COLO668 (cell line): ENCODE measurements at regions not wholly inside any gene's neighbourhood (a gene's known extent, or its start where the extent isn't known, plus 50 kb on each side); places are given as distances from the start of the nearest gene placed in this dataset.
A peak's percentile ranks its signal among the peaks of the same experiment; 100 is the strongest.
"Not testable (repeated sequence)": the region's sequence is repeated elsewhere in the genome, so short reads cannot be mapped to it uniquely, and the experiment has no call there.

Experiments used
- DNase-seq: peaks from one replicate; lab custom pipeline; 2025; ENCODE audit not compliant: unreplicated experiment; lab: John Stamatoyannopoulos, UW

DNA sequence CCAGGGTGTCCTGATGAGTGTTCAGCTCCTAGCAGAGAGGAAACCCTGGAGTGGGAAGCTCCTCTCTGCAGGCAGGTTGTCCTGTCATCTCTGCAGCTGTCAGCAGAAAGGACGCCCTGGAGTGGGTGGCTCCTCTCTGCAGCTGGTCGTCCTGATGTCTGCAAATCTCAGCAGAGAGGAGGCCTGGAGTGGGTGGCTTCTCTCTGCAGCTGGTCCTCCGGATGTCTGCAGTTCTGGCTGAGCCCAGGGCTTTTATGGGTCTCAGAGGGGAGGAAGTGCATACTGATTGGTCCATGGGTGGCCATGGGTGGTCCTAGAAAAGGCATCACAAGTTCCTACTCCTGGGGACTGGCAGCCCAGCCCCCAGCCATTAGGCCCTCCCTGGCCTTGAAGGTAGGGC, 102.6 kb upstream of the BNIP2 start:
- DNase-seq: no peak

DNA sequence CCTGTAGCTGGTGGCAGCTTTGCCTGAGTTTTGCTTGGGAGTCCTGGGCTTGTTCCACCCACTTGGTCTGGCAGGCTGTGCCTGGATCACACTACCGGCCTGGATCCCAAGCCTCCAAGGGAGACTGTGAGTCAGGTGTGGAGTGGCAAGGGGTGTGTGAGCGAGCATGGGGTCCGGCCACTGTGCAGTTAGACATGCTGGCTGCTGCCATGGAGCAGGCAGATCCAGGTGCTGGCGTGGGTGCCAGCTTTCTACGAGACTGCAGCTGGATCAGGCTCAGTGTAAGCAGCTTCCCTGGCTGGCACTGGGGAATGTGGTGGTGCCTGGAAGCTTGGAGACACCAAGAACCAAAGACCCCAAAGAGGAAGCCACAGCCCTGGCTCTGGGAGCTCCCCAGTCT, 102.0 kb upstream of the BNIP2 start:
- DNase-seq: no peak

DNA sequence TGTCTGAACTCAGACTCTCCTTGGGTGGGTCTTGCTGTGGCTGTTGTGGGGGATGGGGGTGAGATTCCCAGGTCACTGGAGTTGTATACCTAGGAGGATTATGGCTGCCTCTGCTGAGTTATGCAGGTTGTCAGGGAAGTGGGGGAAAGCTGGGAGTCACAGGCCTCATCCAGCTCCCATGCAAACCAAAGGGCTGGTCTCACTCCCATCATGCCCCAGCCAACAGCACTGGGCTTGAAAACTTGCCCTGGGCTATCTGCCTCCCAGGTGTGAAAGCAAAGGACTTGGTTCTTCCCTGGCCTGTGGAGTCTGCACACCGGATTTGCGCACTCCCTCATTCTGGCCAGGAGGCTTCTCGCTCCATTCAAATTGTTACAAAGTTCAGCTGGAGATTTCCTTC, 97.3 kb upstream of the BNIP2 start:
- not testable (repeated sequence) for DNase-seq

DNA sequence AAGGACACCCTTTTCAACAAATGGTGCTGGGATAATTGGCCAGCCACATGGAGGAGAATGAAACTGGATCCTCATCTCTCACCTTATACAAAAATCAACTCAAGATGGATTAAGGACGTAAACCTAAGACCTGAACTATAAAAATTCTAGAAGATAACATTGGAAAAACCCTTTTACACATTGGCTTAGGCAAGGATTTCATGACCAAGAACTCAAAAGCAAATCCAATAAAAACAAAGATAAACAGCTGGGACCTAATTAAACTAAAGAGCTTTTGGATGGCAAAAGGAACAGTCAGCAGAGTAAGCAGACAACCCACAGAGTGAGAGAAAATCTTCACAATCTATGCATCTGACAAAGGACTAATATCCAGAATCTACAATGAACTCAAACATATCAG, 96.9 kb upstream of the BNIP2 start:
- not testable (repeated sequence) for DNase-seq

DNA sequence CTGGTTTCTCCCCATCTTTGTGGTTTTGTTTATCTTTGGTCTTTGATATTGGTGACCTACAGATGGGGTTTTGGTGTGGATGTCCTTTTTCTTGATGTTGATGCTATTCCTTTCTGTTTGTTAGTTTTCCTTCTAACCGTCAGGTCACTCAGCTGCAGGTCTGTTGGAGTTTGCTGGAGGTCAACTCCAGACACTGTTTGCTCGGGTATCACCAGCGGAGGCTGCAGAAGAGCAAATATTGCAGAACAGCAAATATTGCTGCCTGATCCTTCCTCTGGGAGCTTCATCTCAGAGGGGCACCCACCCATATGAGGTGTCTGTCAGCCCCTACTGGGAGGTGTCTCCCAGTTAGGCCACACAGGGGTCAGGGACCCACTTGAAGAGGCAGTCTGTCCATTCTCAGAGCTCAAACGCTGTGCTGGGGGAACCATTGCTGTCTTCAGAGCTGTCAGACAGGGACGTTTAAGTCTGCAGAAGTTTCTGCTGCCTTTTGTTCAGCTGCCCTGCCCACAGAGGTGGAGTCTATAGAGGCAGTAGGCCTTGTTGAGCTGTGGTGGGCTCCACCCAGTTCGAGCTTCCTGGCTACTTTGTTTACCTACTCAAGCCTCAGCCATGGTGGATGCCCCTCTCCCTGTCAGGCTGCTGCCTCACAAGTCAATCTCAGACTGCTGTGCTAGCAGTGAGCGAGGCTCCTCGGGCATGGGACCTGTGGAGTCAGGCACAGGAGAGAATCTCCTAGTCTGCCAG, 94.8 kb upstream of the BNIP2 start:
- DNase-seq: not testable (repeated sequence)

DNA sequence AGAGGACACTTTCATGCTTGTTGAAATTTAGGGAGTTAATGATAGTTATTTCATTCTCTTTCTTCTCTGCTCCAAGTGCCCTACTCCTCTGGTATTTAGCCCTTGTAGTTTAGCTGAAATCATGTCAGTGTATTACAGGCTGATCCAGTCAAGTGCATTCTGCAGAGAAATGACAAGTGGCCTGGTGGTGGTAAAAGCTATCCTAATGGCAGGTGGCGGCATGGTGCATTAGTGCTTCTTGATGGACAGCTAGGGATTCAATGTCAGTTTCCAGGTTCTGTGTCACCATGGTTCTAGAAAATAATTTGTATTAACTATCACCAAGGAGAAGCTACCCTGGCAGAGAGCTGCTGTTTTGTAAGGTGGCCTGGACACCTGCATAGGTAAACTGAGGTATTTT, 90.0 kb upstream of the BNIP2 start:
- no peak for DNase-seq

DNA sequence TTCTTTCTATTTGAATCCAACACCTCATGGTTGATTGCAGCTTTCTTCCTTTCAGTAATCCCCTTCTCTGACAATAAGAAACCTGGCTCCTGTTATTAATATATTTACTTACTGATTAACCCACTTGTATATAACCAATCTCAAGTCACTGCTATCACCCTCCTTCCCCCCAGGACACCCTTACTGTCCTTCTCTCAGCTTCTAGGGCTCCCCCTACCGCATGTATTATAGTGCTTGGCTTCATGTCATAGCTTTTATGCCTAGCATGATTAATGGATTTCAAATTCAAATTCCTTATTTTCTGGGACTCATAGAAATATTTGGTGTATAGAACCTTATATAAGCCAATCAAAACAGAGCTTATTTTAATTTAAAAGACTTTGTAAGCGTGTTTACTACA, 75.7 kb upstream of the BNIP2 start:
- DNase-seq: no peak

DNA sequence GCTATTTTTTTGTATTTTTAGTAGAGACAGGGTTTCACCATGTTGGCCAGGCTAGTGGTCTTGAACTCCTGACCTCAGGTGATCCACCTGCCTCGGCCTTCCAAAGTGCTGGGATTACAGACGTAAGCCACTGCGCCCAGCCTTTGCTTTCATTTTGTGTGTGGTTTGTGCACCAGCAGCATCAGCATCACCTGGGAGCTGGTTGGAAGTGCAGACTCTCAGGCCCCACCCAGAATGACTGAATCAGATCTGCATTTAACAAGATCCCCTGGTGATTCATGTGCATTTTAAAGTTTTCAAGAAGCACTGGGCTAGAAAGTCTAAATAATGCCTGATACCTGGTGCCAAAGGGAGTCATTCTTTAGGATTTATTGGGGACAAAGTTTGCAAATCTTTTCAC, 73.4 kb upstream of the BNIP2 start:
- no peak for DNase-seq

DNA sequence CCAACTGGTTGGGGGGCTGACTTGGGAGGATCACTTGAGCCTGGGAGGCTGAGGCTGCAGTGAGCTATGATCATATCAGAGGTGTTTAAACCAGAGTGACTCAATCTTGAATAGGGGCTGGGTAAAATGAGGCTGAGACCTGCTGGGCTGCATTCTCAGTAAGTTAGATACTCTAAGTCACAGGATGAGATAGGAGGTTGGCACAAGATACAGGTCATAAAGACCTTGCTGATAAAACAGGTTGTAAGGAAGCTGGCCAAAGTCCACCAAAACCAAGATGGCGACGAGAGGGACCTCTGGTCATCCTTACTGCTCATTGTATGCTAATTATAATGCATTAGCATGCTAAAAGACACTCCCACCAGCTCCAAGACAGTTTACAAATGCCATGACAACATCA, 71.1 kb upstream of the BNIP2 start:
- DNase-seq: not testable (repeated sequence)

DNA sequence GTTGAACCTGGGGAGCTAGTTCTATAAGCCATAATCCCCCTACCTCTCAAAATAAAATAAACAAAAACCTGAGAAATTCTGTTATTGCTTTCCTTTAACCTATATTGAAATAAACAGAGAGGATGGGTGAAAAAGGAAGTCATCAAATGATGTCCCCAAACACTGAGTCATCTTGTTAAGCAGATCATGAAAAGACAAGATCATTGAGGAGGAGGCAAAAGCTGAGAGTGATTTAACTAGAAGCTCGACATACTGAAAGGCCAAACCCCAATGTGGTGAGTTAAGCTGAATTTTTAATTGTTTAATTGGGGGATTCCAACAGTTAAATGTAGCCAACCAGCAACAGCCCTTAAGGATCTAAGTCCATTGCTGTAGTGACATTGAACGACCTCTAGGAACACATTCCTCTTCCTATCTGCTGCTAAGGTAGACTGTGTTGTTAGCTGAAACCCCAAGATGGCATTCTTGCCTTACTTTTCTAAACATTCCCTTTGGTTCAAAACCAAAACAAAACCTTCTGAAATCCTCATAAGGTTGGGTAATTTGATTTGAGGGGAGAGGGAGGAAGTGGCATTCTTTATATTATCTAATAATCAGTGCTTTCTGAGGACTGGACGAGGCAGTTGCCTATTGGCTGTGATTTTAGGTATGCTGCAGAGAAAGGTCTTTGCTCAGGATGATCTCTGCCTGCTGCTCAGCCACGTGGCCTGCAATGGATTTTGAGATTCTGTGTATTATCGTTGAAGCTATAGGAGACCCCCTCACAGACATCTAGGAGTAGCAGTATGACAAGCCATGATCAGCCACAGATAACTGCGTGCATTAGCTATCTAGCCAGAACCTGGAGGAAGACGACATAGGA, 62.7 kb upstream of the BNIP2 start:
- no peak for DNase-seq

DNA sequence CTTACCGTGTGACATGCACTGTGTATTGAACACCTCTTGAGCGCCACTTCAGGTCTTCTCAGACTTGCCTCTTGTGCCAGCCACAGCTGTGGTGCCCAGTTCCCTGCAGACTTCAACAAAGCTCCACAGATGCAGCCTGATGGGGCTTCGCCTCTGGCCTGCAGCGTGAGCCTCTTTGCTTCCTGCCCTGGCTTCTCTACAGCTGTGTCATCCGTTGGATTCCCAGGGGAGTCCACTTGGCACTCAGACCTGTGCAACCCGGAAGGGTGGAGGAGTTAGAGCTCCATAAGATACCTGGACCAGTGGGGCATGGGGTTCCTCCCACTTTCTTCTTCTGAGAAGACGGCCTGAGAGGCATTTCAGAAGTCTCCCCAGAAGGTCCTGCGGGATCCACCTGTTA, 57.7 kb upstream of the BNIP2 start:
- DNase-seq: peak; percentile 35

DNA sequence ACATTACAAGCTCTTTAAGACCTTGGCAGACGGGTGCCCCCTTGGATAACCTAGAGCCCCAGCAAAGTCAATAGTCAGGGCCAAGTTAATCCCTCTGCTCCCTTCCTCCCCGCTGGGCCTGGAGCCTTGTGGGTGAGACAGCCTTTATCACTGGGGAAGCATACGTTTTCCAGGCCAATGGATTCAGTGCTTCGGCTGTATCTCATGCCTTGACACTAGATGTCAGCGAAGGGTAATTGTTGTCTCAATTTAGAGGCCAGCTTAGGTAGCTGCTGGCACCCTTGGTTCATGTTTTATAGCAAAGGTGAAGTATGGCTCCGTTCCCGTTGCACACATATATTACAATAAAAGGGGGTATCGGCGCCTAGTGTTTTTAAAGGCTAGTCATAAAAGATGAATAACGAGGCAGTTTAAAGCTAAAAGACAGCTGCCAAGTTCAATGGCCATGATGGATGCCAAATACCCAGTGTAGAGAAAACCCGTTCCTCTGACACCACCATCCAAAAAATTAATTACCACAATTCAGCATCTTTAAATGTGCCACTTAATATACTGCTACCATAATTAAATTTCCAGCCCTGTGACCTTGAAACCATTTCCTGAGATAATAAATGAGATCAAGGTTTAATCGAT, 52.3 kb upstream of the BNIP2 start:
- peak; percentile 24 for DNase-seq

DNA sequence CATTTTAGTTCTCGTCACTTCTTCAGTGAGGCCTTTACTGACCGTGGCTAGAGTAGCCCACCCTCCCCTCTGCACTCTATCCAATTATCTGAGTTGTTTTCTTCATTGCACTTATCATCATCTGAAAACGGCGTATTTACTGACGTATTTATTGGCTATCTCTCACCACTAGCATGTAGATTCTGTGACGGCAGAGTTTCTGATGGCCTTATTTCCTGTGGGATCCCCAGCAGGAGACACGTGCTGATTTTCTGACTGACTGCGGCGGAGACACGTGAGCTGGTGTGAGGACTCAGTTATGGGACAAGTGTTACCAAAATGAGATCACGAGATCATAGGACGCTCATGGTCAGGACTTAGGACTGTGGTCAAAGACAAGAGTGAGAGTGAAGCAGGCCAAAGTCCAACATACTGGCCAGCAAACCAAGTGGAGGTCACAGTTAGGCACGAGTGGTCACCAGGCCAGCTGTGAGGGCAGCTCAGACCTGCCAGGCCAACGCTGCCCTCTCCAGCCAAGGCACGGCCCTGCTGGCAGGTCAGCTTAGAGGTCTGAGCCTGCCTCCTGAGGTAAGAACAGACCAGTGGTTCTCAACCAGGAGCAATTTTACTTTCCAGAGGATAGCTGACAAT, 50.6 kb upstream of the BNIP2 start:
- DNase-seq: no peak
